ENCODE measurements at regions not wholly inside any gene's neighbourhood (a gene's known extent, or its start where the extent isn't known, plus 50 kb on each side); places are given as distances from the start of the nearest gene placed in this dataset.
"Not testable (repeated sequence)": the region's sequence is repeated elsewhere in the genome, so short reads cannot be mapped to it uniquely, and the experiment has no call there.

- DNase-seq = no peak
Observed at GRCh38 chr15:77909182-77909940, 168.2 kb downstream of the TBC1D2B start.

GRCh38 chr15:77908752-77909111, 168.8 kb downstream of the TBC1D2B start:
- DNase-seq = not testable (repeated sequence)

- DNase-seq = no peak
Observed at GRCh38 chr15:77907824-77908751, 169.4 kb downstream of the TBC1D2B start.

- DNase-seq = not testable (repeated sequence)
Observed at GRCh38 chr15:77906062-77906990, 171.2 kb downstream of the TBC1D2B start.

- DNase-seq = no peak
Observed at GRCh38 chr15:77905301-77905920, 172.1 kb downstream of the TBC1D2B start.

GRCh38 chr15:77904901-77905300, 172.6 kb downstream of the TBC1D2B start:
- DNase-seq = no peak

- DNase-seq = no peak
Observed at GRCh38 chr15:77904436-77904821, 173.1 kb downstream of the TBC1D2B start.

- not testable (repeated sequence) for DNase-seq
Observed at GRCh38 chr15:77903761-77904435, 173.6 kb downstream of the TBC1D2B start.

GRCh38 chr15:77902921-77903760, 174.4 kb downstream of the TBC1D2B start:
- not testable (repeated sequence) for DNase-seq

GRCh38 chr15:77901921-77902750, 175.4 kb downstream of the TBC1D2B start:
- no peak for DNase-seq

GRCh38 chr15:77901251-77901881, 176.1 kb downstream of the TBC1D2B start:
- no peak for DNase-seq

- not testable (repeated sequence) for DNase-seq
Observed at GRCh38 chr15:77900331-77900963, 177.1 kb downstream of the TBC1D2B start.

GRCh38 chr15:77899776-77900175, 177.7 kb downstream of the TBC1D2B start:
- DNase-seq = not testable (repeated sequence)

GRCh38 chr15:77898811-77899730, 178.4 kb downstream of the TBC1D2B start:
- DNase-seq = no peak

- no peak for DNase-seq
Observed at GRCh38 chr15:77897896-77898406, 179.6 kb downstream of the TBC1D2B start.

GRCh38 chr15:77897113-77897895, 180.2 kb downstream of the TBC1D2B start:
- not testable (repeated sequence) for DNase-seq
